Panc1 (cell line): ENCODE measurements at regions not wholly inside any gene's neighbourhood (a gene's known extent, or its start where the extent isn't known, plus 50 kb on each side); places are given as distances from the start of the nearest gene placed in this dataset.

Source experiments
- TF ChIP-seq, protein P1 (sequence below), 2 experiments: IDR thresholded peaks; 2 replicates each; pipeline ENCODE4 v1.6.1; 2011 to 2012; ENCODE audit warnings: low read depth in 2 of 2, control low read depth in 1 of 2, low read length in 1 of 2, mild to moderate bottlenecking in 1 of 2, moderate library complexity in 1 of 2; ENCODE audit not compliant: insufficient read depth in 1 of 2
- TF ChIP-seq, protein P2 (sequence below): fragments of 450-650 bp; IDR thresholded peaks from 2 replicates; pipeline ENCODE4 v1.5.1; 2017; ENCODE audit warnings: mild to moderate bottlenecking

DNA sequence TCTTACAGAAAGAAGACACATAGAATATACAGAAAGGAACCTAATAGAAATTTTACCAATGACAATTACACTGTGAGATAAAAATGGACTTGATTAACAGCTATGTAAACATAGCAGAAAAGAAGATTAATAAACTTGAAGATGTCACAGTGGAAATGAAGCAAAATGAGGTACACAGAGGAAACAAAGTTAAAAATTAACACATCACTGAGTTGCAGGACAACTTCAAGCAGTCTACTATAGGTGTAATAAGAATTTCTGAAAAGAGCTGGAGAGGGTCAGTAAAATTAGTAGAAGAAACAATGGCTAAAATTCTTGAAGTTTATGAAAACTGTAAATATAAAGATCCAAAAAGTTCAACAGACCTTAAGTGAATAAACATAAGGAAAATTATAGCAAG is 738.7 kb downstream of the C12orf50 start:
- TF ChIP-seq, protein P1, sequence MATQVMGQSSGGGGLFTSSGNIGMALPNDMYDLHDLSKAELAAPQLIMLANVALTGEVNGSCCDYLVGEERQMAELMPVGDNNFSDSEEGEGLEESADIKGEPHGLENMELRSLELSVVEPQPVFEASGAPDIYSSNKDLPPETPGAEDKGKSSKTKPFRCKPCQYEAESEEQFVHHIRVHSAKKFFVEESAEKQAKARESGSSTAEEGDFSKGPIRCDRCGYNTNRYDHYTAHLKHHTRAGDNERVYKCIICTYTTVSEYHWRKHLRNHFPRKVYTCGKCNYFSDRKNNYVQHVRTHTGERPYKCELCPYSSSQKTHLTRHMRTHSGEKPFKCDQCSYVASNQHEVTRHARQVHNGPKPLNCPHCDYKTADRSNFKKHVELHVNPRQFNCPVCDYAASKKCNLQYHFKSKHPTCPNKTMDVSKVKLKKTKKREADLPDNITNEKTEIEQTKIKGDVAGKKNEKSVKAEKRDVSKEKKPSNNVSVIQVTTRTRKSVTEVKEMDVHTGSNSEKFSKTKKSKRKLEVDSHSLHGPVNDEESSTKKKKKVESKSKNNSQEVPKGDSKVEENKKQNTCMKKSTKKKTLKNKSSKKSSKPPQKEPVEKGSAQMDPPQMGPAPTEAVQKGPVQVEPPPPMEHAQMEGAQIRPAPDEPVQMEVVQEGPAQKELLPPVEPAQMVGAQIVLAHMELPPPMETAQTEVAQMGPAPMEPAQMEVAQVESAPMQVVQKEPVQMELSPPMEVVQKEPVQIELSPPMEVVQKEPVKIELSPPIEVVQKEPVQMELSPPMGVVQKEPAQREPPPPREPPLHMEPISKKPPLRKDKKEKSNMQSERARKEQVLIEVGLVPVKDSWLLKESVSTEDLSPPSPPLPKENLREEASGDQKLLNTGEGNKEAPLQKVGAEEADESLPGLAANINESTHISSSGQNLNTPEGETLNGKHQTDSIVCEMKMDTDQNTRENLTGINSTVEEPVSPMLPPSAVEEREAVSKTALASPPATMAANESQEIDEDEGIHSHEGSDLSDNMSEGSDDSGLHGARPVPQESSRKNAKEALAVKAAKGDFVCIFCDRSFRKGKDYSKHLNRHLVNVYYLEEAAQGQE (IDR thresholded peaks at IDR 0.05; ENCODE audit: insufficient read depth in 1 of 2, low read depth in 2 of 2, low read length in 1 of 2) = no peak
- TF ChIP-seq, protein P2, sequence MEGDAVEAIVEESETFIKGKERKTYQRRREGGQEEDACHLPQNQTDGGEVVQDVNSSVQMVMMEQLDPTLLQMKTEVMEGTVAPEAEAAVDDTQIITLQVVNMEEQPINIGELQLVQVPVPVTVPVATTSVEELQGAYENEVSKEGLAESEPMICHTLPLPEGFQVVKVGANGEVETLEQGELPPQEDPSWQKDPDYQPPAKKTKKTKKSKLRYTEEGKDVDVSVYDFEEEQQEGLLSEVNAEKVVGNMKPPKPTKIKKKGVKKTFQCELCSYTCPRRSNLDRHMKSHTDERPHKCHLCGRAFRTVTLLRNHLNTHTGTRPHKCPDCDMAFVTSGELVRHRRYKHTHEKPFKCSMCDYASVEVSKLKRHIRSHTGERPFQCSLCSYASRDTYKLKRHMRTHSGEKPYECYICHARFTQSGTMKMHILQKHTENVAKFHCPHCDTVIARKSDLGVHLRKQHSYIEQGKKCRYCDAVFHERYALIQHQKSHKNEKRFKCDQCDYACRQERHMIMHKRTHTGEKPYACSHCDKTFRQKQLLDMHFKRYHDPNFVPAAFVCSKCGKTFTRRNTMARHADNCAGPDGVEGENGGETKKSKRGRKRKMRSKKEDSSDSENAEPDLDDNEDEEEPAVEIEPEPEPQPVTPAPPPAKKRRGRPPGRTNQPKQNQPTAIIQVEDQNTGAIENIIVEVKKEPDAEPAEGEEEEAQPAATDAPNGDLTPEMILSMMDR = no peak
